GM18520 (cell line): ENCODE measurements at regions not wholly inside any gene's neighbourhood (a gene's known extent, or its start where the extent isn't known, plus 50 kb on each side); places are given as distances from the start of the nearest gene placed in this dataset.

ENCODE experiments used
- ATAC-seq: cut with Tn5 transposase; IDR thresholded peaks from one replicate; pipeline ENCODE4 v1.9.1; 2021; ENCODE audit not compliant: unreplicated experiment

DNA sequence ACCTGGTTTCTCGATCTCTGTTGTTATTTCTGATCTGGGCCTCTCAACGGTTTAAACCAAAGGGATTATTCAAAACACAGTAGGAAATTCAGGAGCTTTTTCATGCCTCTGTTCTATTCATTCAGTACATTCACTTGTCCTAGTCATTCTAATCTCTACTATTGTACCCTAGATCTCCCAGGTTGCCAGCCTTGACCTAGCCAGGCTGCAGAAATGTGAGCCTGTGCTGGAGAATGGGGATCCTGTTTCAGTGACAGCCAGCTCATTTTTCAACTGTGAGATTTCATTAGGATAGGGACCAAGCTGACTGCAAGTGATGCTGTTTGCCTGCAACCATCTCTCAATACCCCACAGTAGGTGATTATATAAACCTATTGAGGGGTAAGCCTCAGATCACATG is 186.2 kb downstream of the CMPK2 start:
- no peak for ATAC-seq

GRCh38 chr2:6683516-6683915 is 182.2 kb downstream of the CMPK2 start:
- ATAC-seq = no peak

GRCh38 chr2:6685447-6685846 is 180.3 kb downstream of the CMPK2 start:
- ATAC-seq = no peak

GRCh38 chr2:6692056-6692455 is 173.7 kb downstream of the CMPK2 start:
- no peak for ATAC-seq

- no peak for ATAC-seq
Measured at GRCh38 chr2:6692819-6693218, 172.9 kb downstream of the CMPK2 start.

GRCh38 chr2:6694555-6694954 is 171.2 kb downstream of the CMPK2 start:
- no peak for ATAC-seq

GRCh38 chr2:6700335-6700734 is 165.4 kb downstream of the CMPK2 start:
- no peak for ATAC-seq

- ATAC-seq = no peak
Measured at GRCh38 chr2:6704077-6704476, 161.6 kb downstream of the CMPK2 start.

DNA sequence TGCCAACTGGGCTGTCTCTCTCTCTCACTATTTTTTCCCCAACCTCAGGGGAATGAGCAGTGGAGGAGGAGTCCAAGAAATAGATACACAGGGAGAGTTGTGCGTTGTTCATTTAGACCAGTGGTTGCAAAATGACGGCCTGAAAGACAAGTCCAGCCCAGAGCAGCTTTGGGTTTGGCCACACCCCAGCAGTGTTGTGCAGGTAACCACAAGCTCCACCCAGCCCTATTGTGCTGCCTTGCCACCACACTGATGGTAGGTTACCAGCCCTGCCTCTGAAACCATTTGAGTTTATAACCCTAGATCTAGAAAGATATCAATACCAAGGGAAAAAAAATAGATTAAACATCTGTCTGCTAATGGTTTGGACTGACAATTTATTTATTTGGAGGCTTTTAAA is 144.3 kb downstream of the CMPK2 start:
- no peak for ATAC-seq

DNA sequence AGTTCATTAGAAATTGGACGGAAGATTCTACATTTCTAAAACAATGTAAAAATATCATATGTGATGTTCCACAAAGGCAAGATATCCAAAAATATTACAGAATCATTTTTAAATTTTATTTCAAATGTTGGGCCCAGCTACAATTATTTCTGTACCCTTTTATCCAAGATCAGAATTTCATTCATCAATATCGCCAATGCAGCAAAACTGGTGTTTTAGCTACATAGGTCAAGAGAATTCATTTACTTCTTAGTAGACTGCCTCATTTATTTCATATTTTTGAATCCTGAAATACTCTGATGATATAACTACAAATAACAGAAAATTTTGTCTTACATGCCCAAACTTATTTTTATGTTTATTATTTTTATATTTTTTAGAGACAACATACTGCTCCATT is 143.1 kb downstream of the CMPK2 start:
- ATAC-seq = no peak

DNA sequence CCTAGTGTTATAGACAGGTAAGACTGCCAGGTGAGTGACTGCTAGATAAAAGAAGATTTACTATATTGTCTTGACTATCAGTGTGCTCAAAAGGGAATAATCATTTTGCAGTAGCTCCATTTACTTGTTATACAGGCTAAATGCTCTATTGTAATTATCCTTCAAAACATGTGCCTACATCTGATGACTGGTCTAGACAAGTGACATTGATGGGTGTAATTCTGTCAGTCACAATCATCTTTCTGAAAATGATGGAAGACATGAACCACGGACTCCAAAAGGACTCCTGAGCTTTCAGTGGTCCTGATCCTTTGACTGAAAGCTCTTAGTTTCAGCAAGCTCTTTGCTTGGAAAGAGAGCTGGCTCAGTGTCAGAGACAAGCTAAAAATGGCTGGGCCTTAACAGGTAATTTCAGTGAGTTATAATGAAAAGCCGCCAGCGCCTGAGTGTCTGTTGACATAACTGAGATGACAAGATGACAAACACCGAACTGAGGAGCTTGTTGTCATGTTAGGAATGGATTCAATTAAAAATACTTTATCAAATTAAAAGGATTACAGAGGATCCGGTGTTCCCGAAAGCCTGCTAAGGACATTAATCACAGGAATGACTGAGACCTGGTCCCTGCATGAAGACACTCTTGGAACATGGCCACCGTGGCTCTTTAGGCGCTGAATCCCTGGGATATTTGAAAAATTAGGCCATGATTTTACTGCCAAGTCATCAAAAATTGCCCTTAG is 141.7 kb downstream of the CMPK2 start:
- no peak for ATAC-seq

- ATAC-seq = no peak
Measured at GRCh38 chr2:6724605-6725140, 141.0 kb downstream of the CMPK2 start.

- ATAC-seq = no peak
Measured at GRCh38 chr2:6728156-6728555, 137.6 kb downstream of the CMPK2 start.

- ATAC-seq = no peak
Measured at GRCh38 chr2:6730003-6730402, 135.7 kb downstream of the CMPK2 start.

GRCh38 chr2:6730649-6731532 is 134.8 kb downstream of the CMPK2 start:
- ATAC-seq = no peak

- ATAC-seq = no peak
Measured at GRCh38 chr2:6739547-6739946, 126.2 kb downstream of the CMPK2 start.

DNA sequence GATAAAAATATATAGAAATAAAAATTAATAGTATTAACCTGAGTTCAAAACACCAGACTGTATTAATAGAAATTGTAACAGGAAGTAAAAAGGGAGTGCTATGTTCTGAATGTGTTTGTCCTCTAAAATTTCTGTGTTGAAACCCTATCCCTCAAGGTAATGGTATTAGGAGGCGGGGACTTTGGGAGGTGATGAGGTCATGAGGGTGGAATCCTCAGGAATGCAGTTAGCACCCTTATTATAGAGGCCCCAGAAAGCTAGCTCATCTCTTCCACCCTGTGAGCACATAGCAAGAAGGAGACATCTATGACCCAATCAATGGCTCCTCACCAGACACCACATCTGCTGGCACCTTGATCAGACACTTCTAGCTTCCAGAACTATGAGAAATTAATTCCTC is 124.5 kb downstream of the CMPK2 start:
- ATAC-seq = no peak

DNA sequence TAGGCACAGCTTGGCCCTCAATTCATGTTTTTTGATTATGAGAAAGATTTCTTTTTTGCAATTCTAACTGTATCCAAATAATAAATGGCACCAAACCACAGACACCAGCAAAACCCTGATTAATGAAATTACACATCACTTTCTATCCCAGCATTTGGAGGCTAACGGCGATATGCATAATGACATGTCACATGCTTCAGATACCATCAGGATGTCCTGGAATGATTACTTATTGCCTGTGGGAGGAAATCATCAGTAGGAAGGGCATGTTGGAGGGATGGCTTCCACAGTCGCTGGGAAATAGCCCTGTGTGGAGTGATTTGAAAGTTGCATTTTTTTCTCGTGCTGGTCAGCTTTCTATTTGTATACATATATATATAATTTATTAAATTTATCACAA is 121.7 kb downstream of the CMPK2 start:
- ATAC-seq = no peak

- no peak for ATAC-seq
Measured at GRCh38 chr2:6747433-6747832, 118.3 kb downstream of the CMPK2 start.

GRCh38 chr2:6748406-6749067 is 117.2 kb downstream of the CMPK2 start:
- no peak for ATAC-seq

DNA sequence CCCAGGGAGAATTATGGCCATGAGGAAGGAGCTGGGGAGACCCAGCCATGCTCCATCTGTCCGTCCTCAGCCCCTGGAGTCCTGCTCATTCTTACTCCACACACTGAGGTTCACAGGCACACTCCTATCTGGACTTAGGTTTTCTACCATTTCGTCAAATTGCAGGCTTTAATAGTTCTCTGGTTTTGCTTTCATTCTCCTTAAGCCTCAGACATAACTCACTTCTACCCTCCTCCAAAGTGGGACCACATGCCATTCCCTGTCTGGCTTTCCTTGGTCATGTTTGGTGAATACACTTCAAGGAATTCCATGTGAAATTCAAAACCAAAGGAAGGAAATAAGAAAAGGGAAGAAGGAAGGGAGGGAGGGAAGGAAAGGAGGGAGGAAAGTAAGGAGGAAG is 115.7 kb downstream of the CMPK2 start:
- ATAC-seq = no peak
